ENCODE measurements at regions not wholly inside any gene's neighbourhood (a gene's known extent, or its start where the extent isn't known, plus 50 kb on each side); places are given as distances from the start of the nearest gene placed in this dataset.

DNA sequence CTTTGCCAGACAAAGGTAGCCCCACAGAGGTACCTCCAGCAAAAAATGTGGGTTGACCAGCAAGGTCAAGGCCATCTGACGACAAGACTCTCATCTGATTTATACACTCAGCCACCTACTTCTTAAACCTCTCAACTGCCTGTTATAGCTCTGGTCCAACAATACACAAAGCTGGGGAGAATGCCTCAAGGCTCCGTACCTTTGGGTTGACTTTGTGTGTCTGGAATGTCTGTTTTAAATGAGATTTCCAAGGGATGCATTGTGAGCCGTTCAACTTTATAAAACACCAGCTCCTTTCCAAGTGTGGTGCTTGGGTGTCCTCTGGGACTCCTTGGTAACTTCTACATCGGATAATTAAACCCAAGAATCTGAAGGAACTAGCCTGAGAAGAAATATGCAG is 167.0 kb upstream of the RPL34 start:
- TF ChIP-seq, protein P1, sequence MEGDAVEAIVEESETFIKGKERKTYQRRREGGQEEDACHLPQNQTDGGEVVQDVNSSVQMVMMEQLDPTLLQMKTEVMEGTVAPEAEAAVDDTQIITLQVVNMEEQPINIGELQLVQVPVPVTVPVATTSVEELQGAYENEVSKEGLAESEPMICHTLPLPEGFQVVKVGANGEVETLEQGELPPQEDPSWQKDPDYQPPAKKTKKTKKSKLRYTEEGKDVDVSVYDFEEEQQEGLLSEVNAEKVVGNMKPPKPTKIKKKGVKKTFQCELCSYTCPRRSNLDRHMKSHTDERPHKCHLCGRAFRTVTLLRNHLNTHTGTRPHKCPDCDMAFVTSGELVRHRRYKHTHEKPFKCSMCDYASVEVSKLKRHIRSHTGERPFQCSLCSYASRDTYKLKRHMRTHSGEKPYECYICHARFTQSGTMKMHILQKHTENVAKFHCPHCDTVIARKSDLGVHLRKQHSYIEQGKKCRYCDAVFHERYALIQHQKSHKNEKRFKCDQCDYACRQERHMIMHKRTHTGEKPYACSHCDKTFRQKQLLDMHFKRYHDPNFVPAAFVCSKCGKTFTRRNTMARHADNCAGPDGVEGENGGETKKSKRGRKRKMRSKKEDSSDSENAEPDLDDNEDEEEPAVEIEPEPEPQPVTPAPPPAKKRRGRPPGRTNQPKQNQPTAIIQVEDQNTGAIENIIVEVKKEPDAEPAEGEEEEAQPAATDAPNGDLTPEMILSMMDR (IDR thresholded peaks at IDR 0.05): no peak
- no peaks in the 10 kb centered on the region for H3K36me3 Mint-ChIP-seq
- H3K27me3 Mint-ChIP-seq (ENCODE audit: low read depth in 3 of 3): peaks cover 2 to 7% (median 2%) of the 10 kb centered on the region in 3 donors
- Histone ChIP-seq H3K4me1 (ENCODE audit: control insufficient read depth in 1 of 2, insufficient read depth in 2 of 2, low read length in 2 of 2) (no peaks in the 10 kb centered on the region), H3K4me2 (replicated peaks; ENCODE audit: extremely low read depth, low read length, poor library complexity, severe bottlenecking) (no peak overlapping the region), H3K36me3 (replicated peaks in 1 of 2; ENCODE audit: control insufficient read depth in 1 of 2, insufficient read depth in 2 of 2, low read length in 2 of 2) (no peaks in the 10 kb centered on the region), H3K4me3 (replicated peaks in 1 of 3; ENCODE audit: low read depth in 2 of 3, low read length in 3 of 3) (no peak overlapping the region), H3K27ac (ENCODE audit: low read depth in 1 of 2, low read length in 2 of 2) (no peak overlapping the region), H3K79me2 (ENCODE audit: insufficient read depth, low read length) (no peaks in the 10 kb centered on the region), H3K27me3 (ENCODE audit: control insufficient read depth in 2 of 2, insufficient read depth in 2 of 2, low read length in 2 of 2) (peaks cover 0 to 3% of the 10 kb centered on the region in 2 donors), H4K20me1 (ENCODE audit: insufficient read depth, low read length) (no peaks in the 10 kb centered on the region), H2AFZ (ENCODE audit: insufficient read depth, low read depth, low read length, poor library complexity, severe bottlenecking) (no peak overlapping the region), H3K9ac (ENCODE audit: insufficient read depth, low read length, poor library complexity, severe bottlenecking) (no peak overlapping the region), H3K9me3 (replicated peaks in 1 of 2; ENCODE audit: control insufficient read depth in 1 of 2, insufficient read depth in 1 of 2, low read length in 2 of 2) (no peaks in the 10 kb centered on the region)
- intact Hi-C loops (cut with micrococcal nuclease): no loop called here
- H3K27ac Mint-ChIP-seq: no peak overlapping the region
- H3K4me1 Mint-ChIP-seq: no peaks in the 10 kb centered on the region
- peaks cover 0 to 1% (median 0%) of the 10 kb centered on the region in 7 donors for H3K9me3 Mint-ChIP-seq
- no peak overlapping the region for H3K4me3 Mint-ChIP-seq
- no peak for DNase-seq
- WGBS (ENCODE audit: insufficient coverage): 83% methylated on average over 1 of the region's 4 CpGs

GRCh38 chr4:108450236-108450898 is 170.0 kb upstream of the RPL34 start:
- intact Hi-C loops (cut with micrococcal nuclease): no loop called here
- Mint-ChIP-seq H3K4me3 (no peak overlapping the region), H3K27ac (no peak overlapping the region), H3K4me1 (no peaks in the 10 kb centered on the region), H3K36me3 (no peaks in the 10 kb centered on the region), H3K9me3 (peaks cover 0 to 1% (median 0%) of the 10 kb centered on the region in 7 donors), H3K27me3 (ENCODE audit: low read depth in 3 of 3) (peaks cover 2 to 5% (median 2%) of the 10 kb centered on the region in 3 donors)
- Histone ChIP-seq H3K9ac (ENCODE audit: insufficient read depth, low read length, poor library complexity, severe bottlenecking) (no peak overlapping the region), H4K20me1 (ENCODE audit: insufficient read depth, low read length) (no peaks in the 10 kb centered on the region), H3K4me3 (replicated peaks in 1 of 3; ENCODE audit: low read depth in 2 of 3, low read length in 3 of 3) (no peak overlapping the region), H3K4me2 (replicated peaks; ENCODE audit: extremely low read depth, low read length, poor library complexity, severe bottlenecking) (no peak overlapping the region), H3K79me2 (ENCODE audit: insufficient read depth, low read length) (no peaks in the 10 kb centered on the region), H3K36me3 (replicated peaks in 1 of 2; ENCODE audit: control insufficient read depth in 1 of 2, insufficient read depth in 2 of 2, low read length in 2 of 2) (no peaks in the 10 kb centered on the region), H2AFZ (ENCODE audit: insufficient read depth, low read depth, low read length, poor library complexity, severe bottlenecking) (no peak overlapping the region), H3K27me3 (ENCODE audit: control insufficient read depth in 2 of 2, insufficient read depth in 2 of 2, low read length in 2 of 2) (peaks cover 0 to 3% of the 10 kb centered on the region in 2 donors), H3K9me3 (replicated peaks in 1 of 2; ENCODE audit: control insufficient read depth in 1 of 2, insufficient read depth in 1 of 2, low read length in 2 of 2) (no peaks in the 10 kb centered on the region), H3K4me1 (ENCODE audit: control insufficient read depth in 1 of 2, insufficient read depth in 2 of 2, low read length in 2 of 2) (no peaks in the 10 kb centered on the region), H3K27ac (ENCODE audit: low read depth in 1 of 2, low read length in 2 of 2) (no peak overlapping the region)
- TF ChIP-seq, protein P1 (IDR thresholded peaks at IDR 0.05): no peak
- no peak for DNase-seq
- WGBS (ENCODE audit: insufficient coverage): 93% methylated on average over 3 of the region's 5 CpGs
